ENCODE measurements at regions not wholly inside any gene's neighbourhood (a gene's known extent, or its start where the extent isn't known, plus 50 kb on each side); places are given as distances from the start of the nearest gene placed in this dataset.

- Histone ChIP-seq H3K4me1 (peaks cover 0 to 2% (median 0%) of the 10 kb centered on the region in 6 donors), H3K27me3 (replicated peaks in 1 of 7) (no peaks in the 10 kb centered on the region), H3K4me3 (no peak overlapping the region), H3K27ac (no peak overlapping the region), H3K9me3 (no peaks in the 10 kb centered on the region), H3K36me3 (no peaks in the 10 kb centered on the region)
- intact Hi-C loops (cut with DNase I; ENCODE audit: low total_unique reads) = no loop called here
- no peak for DNase-seq
- no peak for TF ChIP-seq CTCF (IDR thresholded peaks at IDR 0.05 in 8 of 11, conservative IDR thresholded peaks at IDR 0.05 in 3 of 11)
- TF ChIP-seq POLR2A (IDR thresholded peaks at IDR 0.05) = no peak
- no peak for TF ChIP-seq POLR2AphosphoS5 (IDR thresholded peaks at IDR 0.05)
- WGBS, 5 donors = 80 to 99% (median 92%) methylated on average over 3 of the region's 3 CpGs
Observed at GRCh38 chr4:38495446-38495845, 168.6 kb upstream of the KLF3 start.

- no peak overlapping the region for H3K4me3 ChIP-seq
- no peaks in the 10 kb centered on the region for H3K4me1 ChIP-seq
- no peaks in the 10 kb centered on the region for H3K9me3 ChIP-seq
- no peak for TF ChIP-seq POLR2A (IDR thresholded peaks at IDR 0.05)
- 93 to 98% (median 96%) methylated on average over 3 of the region's 3 CpGs for WGBS, 5 donors
- no peaks in the 10 kb centered on the region for H3K36me3 ChIP-seq
- no peaks in the 10 kb centered on the region for H3K27me3 ChIP-seq (replicated peaks in 1 of 7)
- DNase-seq = no peak
- no peak overlapping the region for H3K27ac ChIP-seq
- intact Hi-C loops (cut with DNase I; ENCODE audit: low total_unique reads) = no loop called here
Observed at GRCh38 chr4:38497121-38497520, 166.9 kb upstream of the KLF3 start.

GRCh38 chr4:38499101-38499500 is 164.9 kb upstream of the KLF3 start:
- Histone ChIP-seq H3K27ac (no peak overlapping the region), H3K4me3 (no peak overlapping the region), H3K9me3 (no peaks in the 10 kb centered on the region), H3K27me3 (replicated peaks in 1 of 7) (no peaks in the 10 kb centered on the region), H3K36me3 (no peaks in the 10 kb centered on the region), H3K4me1 (peaks cover 0 to 11% (median 5%) of the 10 kb centered on the region in 6 donors)
- no peak for DNase-seq
- intact Hi-C loops (cut with DNase I; ENCODE audit: low total_unique reads) = no loop called here
- TF ChIP-seq POLR2AphosphoS5 (IDR thresholded peaks at IDR 0.05) (no peak), POLR2A (IDR thresholded peaks at IDR 0.05) (no peak)
- 69 to 100% (median 82%) methylated on average over 1 of the region's 1 CpG for WGBS, 5 donors

- Histone ChIP-seq H3K27me3 (replicated peaks in 1 of 7) (no peaks in the 10 kb centered on the region), H3K9me3 (no peaks in the 10 kb centered on the region), H3K27ac (no peak overlapping the region), H3K36me3 (no peaks in the 10 kb centered on the region), H3K4me1 (peaks cover 0 to 14% (median 5%) of the 10 kb centered on the region in 6 donors), H3K4me3 (no peak overlapping the region)
- WGBS, 5 donors = 90 to 99% (median 96%) methylated on average over 2 of the region's 2 CpGs
- DNase-seq = no peak
- TF ChIP-seq CTCF (IDR thresholded peaks at IDR 0.05 in 8 of 11, conservative IDR thresholded peaks at IDR 0.05 in 3 of 11) = no peak
- intact Hi-C loops (cut with DNase I; ENCODE audit: low total_unique reads) = no loop called here
Observed at GRCh38 chr4:38500433-38500832, 163.6 kb upstream of the KLF3 start.

- H3K4me3 ChIP-seq = no peak overlapping the region
- no peak overlapping the region for H3K27ac ChIP-seq
- peaks cover 0 to 14% (median 5%) of the 10 kb centered on the region in 6 donors for H3K4me1 ChIP-seq
- no peaks in the 10 kb centered on the region for H3K27me3 ChIP-seq (replicated peaks in 1 of 7)
- no peaks in the 10 kb centered on the region for H3K9me3 ChIP-seq
- H3K36me3 ChIP-seq = no peaks in the 10 kb centered on the region
- WGBS, 5 donors = 81 to 98% (median 91%) methylated on average over 2 of the region's 2 CpGs
- TF ChIP-seq POLR2AphosphoS5 (IDR thresholded peaks at IDR 0.05) = no peak
- no peak for TF ChIP-seq CTCF (IDR thresholded peaks at IDR 0.05 in 8 of 11, conservative IDR thresholded peaks at IDR 0.05 in 3 of 11)
- no peak for TF ChIP-seq POLR2A (IDR thresholded peaks at IDR 0.05)
- DNase-seq = no peak
- intact Hi-C loops (cut with DNase I; ENCODE audit: low total_unique reads) = no loop called here
Observed at GRCh38 chr4:38501698-38502097, 162.3 kb upstream of the KLF3 start.

All from spleen (tissue), 11 donors.